Heart left ventricle (tissue), 13 donors: ENCODE measurements at regions not wholly inside any gene's neighbourhood (a gene's known extent, or its start where the extent isn't known, plus 50 kb on each side); places are given as distances from the start of the nearest gene placed in this dataset.

ENCODE experiments used
- POLR2A ChIP-seq, 2 donors: fragments of 450-650 bp; IDR thresholded peaks; one replicate each; pipeline ENCODE4 v1.6.1; 2017; ENCODE audit warnings: antibody characterized with exemption in 2 of 2, mild to moderate bottlenecking in 2 of 2, moderate library complexity in 2 of 2
- TF ChIP-seq, protein P1 (sequence below), 12 donors: fragments of 200-600 bp; sonication (generic) in 4 of 12; IDR thresholded peaks; one replicate each; pipeline versions ENCODE4 v1.5.0 to v1.8.0; 2018 to 2022; ENCODE audit warnings: antibody characterized with exemption in 12 of 12, mild to moderate bottlenecking in 5 of 12
- donor health status: ischemic (EF 13 %, LVEDD 7.1; RV severe dilation, severe dysfunction).
- donor health status: DM: no; HTN: yes; CAD: no.
- donor health status: DM: no; HTN: no; CAD: no.
- donor health status: ischemic (EF 25% LVEDD 6.9; RV normal size, moderate dysfunction).
- donor health status: ischemic (EF 25% LVEDD 5.7; RV mildly dilated, moderate dysfunction).
- donor health status: ischemic (EF 35%, LVEDD 5.7; RV mildly dilated, moderate dysfunction).
- donor health status: nonischemic (EF 11% LVEDD 7.7; RV severe dilation, severe dysfunction).
- donor health status: DM: yes; HTN: yes; CAD: no.
- donor health status: PGD.
- donor health status: ischemic (EF 29% LVEDD 5.4; RV normal size, mild dysfunction).
- donor health status: nonischemic (EF 23%, LVEDD 6.1; RV moderate dilation, normal function).

DNA sequence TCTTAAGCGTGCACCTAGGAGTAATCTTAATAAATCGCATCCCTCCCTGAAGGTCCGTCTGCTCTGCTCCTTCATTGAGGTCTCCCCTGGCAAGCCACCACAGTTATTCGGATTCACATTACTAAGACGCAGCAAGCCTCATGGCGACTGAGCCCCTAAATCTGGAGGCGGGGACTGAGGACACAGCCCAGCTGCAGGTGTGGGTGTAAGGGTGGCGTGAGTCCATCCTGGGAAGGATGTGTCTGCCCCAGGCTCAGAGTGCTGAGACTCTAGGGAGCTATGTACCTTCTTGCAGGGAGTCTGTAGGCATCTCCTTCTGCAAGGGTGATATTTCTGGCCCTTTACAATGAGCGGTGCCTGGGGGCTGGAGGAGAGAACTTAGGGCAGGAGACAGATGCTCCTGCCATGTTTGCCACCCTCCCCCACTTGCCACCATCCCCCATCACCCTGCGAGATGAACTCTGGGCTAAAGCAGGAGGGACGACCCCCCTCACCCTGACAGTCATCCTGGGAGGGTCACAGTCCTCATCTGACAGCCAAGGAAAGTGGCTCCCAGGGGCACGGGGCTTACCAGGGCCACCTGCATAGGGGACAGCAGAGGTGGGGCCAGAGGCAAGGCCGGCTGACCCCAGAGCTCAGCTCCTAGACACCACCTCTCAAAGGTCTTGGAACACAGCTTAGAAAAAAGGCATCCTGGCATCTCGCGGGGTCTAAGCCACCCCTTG is 76.4 kb upstream of the FCN1 start:
- TF ChIP-seq, protein P1, sequence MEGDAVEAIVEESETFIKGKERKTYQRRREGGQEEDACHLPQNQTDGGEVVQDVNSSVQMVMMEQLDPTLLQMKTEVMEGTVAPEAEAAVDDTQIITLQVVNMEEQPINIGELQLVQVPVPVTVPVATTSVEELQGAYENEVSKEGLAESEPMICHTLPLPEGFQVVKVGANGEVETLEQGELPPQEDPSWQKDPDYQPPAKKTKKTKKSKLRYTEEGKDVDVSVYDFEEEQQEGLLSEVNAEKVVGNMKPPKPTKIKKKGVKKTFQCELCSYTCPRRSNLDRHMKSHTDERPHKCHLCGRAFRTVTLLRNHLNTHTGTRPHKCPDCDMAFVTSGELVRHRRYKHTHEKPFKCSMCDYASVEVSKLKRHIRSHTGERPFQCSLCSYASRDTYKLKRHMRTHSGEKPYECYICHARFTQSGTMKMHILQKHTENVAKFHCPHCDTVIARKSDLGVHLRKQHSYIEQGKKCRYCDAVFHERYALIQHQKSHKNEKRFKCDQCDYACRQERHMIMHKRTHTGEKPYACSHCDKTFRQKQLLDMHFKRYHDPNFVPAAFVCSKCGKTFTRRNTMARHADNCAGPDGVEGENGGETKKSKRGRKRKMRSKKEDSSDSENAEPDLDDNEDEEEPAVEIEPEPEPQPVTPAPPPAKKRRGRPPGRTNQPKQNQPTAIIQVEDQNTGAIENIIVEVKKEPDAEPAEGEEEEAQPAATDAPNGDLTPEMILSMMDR (IDR thresholded peaks at IDR 0.05) = no peak
- no peak for TF ChIP-seq POLR2A (IDR thresholded peaks at IDR 0.05)
